ENCODE measurements at regions not wholly inside any gene's neighbourhood (a gene's known extent, or its start where the extent isn't known, plus 50 kb on each side); places are given as distances from the start of the nearest gene placed in this dataset.

DNA sequence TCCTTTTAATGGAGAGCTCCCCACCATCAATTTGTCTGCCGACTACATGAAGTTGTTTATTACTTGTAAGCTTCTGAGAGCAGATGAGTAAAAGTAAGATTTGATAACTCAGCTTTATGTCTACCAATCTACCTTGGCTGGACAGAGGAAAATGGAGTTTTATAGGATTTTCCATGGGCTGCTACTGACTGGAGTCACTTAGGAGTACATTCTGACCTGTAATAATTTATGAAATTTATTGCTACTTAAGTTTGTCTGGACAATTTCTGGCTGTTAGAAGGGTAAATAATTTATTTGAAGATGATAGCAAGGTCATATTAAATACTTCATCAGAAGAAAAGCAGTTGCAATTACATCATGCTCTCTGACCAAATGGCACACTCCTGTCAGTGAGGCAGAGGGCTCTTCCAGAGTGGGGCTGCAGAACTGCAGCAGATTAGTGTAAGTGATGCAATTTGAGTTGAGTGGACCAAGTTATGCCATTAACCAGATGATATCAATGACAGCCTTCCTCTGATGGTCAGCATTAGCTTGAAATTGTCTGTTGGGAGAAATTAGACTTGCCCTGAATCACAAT, 736.7 kb upstream of the PTBP2 start:
- DNase-seq (ENCODE audit: low read depth in 2 of 2), result no peak

DNA sequence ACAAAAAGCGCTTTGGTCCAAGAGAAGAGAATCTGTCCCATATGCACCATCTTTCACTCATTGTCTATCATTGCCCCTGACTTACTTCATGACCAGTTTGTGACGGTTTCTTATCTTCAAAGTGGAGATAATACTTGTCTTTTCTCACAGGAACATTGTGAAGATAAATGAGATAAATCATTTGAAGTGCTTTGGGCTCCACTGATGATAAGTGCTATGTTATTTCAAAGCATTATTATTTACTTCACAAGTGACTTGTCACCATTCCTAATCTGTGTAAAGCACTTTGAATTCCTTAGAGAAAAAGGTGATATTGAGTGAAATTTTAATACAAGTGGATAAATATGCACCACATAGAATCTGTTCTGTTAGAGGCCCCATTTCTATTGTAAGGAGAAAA, 731.6 kb upstream of the PTBP2 start:
- DNase-seq (ENCODE audit: low read depth in 2 of 2), result no peak

DNA sequence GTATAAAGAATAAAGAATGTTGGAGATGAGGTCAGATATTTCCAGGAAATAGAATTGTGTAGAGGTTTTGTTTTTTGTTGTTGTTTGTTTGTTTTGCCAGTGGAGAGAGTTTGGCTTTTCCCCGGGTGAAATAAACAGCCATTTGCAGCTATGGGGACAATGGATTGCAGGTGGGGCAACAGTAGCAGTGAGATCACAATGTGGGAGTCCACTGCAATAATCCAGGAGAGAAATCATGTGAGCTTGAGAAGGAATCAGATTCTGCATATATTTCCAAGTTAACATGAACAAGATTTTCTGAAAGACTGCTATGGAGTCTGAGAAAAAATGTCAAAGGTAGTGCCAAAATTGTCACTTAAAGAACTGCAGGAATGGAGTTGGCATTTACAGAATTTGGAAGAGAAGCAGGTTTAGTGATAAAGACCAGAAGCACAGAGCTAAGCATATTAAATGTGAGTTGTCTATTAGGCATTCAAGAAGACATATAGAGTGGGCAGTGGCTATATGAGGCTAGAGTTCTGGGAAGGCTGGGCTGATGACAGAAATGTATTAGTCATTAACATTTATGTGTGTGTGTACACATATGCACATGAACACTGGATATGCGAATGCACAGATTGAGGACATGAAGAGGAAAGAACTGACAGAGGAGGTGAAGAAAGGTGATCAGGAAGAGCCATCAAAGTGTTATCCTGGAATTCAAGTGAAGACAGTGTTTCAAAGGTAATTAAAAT, 729.6 kb upstream of the PTBP2 start:
- no peak for DNase-seq (ENCODE audit: low read depth in 2 of 2)

DNA sequence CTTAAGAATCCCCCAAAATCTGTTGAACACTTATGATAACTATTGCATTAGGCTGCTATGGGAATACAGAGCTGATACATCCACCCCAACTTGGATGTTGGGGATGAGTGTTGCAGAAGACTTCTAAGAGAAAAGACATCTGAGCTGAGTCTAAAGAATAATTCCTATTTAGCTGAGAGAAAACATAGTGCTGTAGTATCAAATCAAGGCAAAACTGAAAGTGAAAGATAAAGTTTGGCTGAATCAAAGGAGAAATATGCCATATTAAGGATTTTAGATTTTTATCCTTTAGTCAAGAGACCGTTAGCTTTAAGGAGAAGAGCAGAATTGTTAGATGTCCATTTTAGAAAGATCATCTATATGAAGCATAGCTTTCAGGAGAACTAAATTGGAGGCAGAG, 726.9 kb upstream of the PTBP2 start:
- DNase-seq (ENCODE audit: low read depth in 2 of 2), result no peak

DNA sequence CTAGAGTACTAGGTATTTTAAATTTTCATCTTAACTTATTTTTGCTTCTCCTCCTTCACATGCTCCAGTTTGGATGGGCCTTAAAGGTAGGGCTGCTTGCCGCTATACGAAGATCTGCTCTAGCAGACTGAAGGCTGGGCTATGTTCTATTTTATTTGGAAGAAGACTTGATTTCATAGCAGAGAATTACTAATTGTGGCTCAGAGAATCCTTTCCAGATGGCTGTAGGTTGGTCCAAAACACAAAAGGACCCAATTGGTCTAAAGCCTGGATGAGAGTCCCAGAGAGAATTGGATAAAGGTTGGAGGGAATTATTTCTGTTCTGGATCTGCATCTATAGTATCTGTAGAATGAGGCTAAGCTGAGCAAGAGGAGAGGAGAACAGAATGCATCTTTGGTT, 719.4 kb upstream of the PTBP2 start:
- DNase-seq (ENCODE audit: low read depth in 2 of 2), result no peak

DNA sequence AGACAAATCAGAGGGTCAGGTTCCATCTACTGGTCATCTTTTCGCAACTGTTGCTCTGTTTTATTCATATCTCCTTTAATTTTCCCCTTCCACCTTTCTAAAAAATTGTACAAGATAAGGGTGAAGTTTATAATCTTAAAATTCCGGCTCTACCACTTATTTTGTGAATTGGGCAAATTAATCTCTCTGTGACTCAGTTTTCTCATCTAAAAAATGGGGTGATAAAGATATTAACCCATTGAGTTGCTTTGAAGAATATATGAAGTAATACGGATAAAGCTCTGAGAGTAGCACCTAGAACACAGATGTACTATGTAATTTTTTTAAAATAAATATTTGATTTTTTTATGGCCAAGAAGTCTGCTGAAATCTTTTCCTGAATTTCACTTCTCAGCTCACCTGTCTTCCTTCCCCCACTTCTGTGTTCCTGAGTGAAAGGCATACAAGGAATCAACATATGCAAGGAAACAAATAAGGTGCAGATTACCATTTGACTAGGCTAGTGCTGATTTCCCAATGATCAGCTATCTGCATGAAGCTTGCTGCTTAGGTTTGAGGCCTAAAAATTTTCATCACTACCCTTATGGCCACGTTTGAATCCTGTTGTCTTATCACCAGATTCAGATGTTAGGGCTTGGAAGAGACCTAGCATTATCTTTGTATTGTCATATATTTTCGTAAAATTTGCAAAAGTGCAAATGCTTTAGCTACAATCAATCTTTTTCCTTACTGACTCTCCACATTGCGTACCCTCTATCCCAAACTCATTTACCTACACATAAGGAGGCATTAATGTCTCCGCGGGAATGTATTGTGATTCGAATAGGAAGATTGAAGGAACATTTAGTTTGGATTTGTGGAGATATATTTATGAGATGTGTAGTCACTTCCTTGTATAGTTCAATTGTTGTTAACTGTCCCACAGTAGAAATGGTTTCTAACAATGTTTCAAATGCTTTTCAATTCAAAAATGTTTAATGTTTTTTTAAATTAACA, 718.3 kb upstream of the PTBP2 start:
- no peak for DNase-seq (ENCODE audit: low read depth in 2 of 2)

DNA sequence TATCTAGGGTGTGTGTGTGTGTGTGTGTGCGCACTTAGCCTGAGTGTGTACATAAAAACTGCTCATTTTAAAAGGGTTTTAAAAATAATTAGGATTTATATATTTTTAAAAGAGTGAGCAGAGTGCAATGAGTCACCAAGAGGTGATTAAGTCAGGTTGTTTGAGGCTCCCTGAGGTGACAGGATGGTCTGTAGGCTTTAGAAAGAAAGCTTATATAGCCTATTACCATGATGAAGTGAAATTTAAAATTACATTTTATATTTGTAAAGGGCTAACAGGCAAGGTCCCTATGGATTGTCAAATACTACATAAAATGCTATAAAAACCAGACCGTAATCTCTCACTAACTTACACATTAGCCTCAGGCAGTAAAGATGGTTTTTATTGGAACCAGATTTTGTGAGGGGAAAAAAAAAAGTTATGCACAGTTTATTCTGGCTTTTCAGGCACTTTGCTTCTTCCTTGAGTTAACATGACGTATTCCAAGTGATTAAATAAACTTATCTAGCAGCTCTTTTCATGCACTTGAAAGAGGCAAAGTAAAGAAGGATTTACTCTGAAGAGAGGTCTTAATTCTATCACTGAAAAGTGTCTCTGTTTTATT, 711.7 kb upstream of the PTBP2 start:
- no peak for DNase-seq (ENCODE audit: low read depth in 2 of 2)

DNA sequence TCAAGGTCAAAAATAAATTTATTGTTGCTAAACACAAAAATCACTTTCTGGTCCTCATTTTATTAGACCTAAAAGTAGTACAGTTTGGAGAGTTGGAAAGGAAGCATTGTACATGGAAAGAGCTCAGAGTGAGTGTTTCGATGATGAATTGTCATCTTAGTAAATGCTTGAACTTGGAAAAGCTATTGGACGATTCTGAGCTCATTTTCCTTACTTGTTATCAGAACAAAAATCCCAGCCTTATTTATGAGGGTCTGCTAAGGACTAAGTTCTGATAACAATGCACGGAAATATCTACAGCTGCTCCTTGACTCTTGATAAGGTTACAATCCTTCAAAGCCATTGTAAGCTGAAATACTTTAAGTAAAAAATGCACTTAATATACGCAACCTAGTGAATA, 710.0 kb upstream of the PTBP2 start:
- DNase-seq (ENCODE audit: low read depth in 2 of 2), result no peak

DNA sequence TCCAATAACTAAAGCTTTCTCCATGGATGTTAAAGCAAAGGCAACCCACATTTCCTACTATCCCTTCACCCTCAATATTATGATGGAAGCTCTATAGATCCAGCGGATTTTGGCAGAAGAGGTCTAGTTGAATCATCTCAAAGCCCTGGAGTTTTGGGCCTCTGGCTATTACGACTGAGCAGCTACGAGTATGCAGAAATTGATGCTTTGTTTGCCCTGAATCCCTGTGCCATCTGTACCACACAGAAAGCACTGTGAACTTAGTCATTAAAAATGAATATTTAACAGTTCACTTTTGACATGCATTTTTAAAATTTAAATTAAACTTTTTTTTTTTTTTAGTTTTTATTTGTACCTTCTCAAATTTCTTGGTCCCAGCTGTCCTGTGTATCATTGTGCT, 705.4 kb upstream of the PTBP2 start:
- no peak for DNase-seq (ENCODE audit: low read depth in 2 of 2)

DNA sequence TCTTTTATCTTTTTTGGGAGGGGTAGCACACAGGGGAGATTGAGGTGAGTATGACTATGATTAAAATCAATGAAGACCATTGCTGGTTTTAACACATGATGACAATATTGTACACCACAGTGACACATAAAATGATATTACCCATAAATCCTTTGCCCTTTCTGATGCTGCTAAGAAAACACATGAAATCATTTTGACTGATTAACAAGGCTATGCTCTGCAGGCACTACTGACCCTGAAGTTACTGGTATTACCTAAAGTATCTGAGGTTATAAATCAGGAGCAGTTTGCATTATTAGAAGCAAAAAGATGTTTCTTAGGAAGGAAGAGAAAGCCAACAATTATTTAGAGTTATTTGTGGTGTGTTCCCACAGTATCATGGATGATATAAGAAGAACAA, 701.2 kb upstream of the PTBP2 start:
- DNase-seq (ENCODE audit: low read depth in 2 of 2), result no peak

DNA sequence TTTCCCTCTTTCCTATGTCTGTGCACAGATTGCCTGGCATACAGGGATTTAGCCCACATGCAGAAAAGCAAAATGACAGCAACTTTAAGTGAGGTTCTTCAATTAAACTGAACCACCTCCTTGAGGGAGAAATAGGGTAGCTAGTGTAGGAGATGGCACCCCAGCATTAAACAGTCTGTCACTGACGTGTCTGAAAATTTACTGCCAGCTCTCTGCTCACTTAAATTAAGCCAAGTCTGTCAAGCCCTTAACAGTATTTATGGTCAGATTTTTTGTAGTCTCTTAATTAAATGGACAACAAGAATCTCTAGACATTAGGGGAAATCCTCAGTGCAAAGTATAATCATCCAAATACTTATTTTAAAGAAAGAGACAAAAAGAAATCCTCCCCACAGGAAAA, 696.5 kb upstream of the PTBP2 start:
- no peak for DNase-seq (ENCODE audit: low read depth in 2 of 2)

DNA sequence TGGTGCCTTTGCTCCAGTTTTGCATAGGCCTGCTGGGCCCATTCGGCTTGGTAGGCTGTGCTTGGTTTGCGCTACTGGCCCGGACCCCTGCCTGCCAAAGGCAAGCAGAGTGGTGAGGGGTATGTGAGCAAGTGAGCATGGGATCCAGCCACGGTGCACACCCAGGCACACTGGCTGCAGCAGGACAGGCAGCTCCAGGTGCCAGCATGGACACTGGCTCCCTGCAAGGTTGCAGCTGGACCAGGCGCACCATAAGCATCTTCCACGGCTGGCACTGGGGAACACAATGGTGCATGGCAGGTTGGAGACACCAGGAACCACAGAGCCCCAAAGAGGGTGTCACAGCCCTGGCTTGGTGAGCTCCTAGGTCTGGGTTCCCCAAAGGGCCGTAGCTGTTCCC, 693.5 kb upstream of the PTBP2 start:
- no peak for DNase-seq (ENCODE audit: low read depth in 2 of 2)

DNA sequence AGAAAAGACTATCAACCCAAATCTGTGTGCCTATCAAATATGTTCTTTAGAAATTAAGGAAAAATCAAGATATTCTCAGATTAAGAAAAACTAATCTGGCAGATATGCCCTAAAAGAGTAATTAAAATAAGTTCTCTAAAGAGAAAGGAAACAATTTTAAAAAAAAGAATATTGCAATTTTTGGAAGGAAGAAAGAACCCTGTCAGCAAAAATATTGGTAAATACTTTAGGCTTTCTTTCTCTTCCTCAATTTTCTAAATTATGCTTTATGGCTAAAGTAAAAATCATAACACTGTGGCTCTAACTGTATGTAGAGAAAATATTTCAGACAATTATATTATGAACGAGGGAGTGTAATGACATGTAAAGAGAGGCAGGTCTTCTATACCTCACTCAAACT, 691.3 kb upstream of the PTBP2 start:
- DNase-seq (ENCODE audit: low read depth in 2 of 2), result no peak

DNA sequence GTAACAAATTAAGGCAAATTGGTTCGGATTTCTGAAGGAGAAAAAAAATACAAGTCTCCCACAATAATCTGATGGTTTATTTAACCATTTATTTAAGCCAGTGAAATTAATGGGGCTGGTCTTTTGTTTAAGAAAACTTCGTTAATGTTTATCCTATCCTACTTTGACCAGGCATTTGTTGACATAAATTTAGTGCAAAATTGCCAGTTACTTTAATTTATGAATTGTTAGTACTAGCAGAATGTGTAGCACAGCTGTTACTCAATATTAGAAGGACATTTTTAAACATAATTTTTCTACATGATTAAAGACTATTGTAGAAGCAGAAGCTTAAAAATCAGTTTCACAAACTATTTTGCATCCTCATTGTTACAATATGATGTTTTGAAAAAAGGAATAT, 687.6 kb upstream of the PTBP2 start:
- DNase-seq (ENCODE audit: low read depth in 2 of 2), result no peak

DNA sequence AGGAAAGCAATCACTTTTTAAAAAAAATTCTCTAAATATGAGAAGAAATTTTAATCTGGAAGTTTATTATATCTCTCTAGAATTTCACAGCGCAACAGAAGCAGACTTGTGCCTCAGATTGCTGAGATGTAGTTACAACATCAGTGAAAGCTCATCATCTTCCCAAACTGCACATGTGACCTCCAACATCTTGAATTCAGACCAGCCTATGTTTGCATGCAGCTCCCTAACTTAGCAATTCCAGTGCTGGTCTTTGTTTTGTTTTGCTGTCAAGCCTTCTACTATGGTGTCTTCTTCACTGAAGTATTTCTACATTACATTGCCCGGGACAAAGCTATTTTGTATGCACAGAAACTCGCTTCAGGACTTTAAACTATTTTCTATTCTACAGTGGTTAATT, 684.8 kb upstream of the PTBP2 start:
- DNase-seq (ENCODE audit: low read depth in 2 of 2), result no peak

DNA sequence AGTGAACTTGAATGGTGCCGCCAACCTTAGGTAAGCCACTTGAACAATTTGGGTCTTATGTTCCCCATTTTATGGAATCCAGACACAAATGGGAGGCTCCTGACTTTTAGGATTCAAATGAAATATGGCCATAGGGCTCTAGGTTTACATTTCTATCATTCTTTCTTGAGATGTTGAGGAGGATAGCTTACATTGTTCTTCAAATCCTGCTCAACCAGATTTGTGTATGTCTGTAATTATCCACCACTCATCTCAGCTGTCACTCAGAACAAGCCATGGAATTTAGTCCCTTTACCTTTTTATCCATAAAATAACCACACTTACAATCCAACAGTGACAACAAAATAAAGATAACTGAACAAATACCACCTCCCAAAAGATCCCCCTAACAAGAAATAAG, 682.9 kb upstream of the PTBP2 start:
- DNase-seq (ENCODE audit: low read depth in 2 of 2), result no peak

DNA sequence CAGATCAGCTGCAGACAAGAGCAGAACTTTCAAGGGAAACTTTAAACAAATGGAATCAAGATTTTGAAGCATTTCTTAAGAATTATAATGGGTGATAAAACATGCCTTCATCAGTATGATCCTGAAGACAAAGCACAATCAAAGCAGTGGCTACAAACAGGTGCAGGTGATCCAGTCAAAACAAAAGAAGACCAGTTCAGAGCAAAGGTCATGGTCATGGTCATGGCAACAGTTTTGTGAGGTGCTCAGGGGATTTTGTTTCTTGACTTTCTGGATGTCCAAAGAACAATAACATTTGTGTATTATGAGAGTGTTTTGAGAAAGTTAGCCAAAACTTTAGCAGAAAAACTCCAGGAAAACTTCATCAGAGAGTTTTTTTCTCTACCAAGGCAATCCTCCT, 681.7 kb upstream of the PTBP2 start:
- DNase-seq (ENCODE audit: low read depth in 2 of 2), result no peak

DNA sequence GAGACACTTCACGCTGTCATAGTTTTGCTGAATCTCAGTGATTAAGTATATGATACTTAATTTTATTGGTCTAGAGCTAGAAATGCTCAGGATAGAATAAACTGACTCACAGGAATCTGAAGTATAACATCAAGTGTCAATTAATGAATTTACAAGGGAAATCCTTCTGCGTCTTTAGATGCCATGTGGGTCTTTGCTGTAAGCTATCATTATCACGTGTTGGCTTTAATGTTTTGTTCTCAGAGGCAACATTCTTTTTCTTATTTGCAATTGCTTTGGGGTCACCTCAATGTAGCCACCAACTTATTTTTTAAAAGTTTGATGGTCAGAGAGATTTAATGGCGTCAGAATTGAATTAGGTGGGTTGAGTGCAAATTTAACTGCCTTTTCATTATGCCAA, 680.1 kb upstream of the PTBP2 start:
- no peak for DNase-seq (ENCODE audit: low read depth in 2 of 2)

DNA sequence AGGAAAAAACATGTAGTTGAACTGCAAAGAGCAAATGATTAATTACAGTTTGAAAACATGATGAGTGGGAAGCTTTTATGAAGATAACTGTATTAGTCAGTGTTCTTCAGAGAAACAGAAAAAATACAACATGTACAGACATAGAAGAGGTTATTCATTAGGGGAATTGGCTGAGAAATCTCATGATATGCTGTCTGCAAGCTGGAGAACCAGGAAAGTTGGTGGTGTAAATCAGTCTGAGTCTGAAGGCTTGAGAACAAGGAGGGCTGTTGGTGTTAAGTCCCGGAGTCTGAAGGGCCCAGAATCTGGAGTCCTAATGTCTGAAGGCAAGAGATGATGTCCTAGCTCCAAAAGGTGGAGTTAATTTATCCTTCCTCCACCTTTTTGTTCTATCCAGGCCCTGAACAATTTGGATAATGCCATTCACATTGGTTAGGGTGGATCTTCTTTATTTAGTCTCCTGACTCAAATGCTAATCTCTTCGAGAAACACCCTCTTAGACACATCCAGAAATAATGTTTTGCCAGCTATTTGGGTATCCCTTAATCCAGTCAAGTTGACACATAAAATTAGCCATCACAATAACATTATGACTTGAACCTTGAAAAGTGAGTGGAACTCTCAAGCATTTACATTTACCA, 672.9 kb upstream of the PTBP2 start:
- no peak for DNase-seq (ENCODE audit: low read depth in 2 of 2)

DNA sequence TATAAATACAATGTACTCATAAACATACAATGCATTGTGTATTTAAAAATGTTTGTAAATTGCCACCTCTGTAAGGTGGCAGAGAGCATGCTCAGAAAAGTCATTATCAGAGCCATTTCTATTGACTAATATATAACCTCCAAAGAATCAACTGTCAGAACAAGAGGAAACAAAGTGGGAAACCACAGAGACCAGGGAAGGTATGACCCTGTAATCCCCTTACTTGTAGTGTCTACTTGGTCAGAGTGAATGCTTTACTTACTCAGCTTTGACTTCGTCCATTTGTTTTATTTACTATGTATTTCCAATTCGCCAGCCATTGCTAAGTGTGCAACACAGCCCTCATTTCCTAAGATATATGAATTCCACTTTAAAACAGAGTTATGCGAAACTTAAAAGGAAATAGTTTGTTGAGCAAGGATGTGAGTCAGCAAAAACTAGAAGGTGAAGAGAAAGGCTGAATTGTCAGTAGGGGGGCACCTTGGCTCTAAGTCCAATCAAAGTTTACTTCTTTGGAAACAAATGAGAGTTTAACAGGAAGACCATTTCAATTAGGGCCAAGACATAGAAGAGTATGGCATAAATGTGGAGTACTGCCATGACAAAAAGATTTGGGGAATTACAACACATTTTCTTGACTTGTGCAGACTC, 671.7 kb upstream of the PTBP2 start:
- no peak for DNase-seq (ENCODE audit: low read depth in 2 of 2)

DNA sequence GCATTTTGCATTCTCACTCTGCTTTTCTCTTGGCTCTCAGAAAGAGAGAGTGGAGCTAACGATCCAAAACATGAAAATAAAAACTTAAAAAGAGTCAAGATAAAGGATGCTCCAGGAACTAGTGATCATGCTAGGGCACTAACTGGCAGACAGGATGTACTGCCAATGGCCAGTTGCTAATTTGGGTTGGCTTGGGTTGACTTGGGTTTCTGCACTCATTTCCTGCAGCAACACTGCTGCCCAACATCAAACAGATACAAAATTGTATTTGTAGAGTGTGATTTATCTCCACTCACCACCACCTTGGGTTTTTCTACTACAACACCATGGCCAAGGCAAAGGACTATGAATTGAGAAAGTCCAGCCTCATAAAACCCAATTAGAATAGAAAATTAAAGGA, 662.3 kb upstream of the PTBP2 start:
- DNase-seq (ENCODE audit: low read depth in 2 of 2), result no peak
